ENCODE measurements at regions not wholly inside any gene's neighbourhood (a gene's known extent, or its start where the extent isn't known, plus 50 kb on each side); places are given as distances from the start of the nearest gene placed in this dataset.
"Not testable (repeated sequence)": the region's sequence is repeated elsewhere in the genome, so short reads cannot be mapped to it uniquely, and the experiment has no call there.

GRCh38 chr3:82618594-82618993 lies 857.1 kb upstream of the GBE1 start:
- DNase-seq (ENCODE audit: low read depth), result no peak
- no peak overlapping the region for H3K4me3 ChIP-seq (ENCODE audit: low read length)
- no peak for TF ChIP-seq CTCF (IDR thresholded peaks at IDR 0.05; ENCODE audit: insufficient read depth, low read depth, low read length, missing control alignments)

GRCh38 chr3:82610236-82610635 lies 848.8 kb upstream of the GBE1 start:
- no peak for TF ChIP-seq CTCF (IDR thresholded peaks at IDR 0.05; ENCODE audit: insufficient read depth, low read depth, low read length, missing control alignments)
- peak; percentile 68 for DNase-seq (ENCODE audit: low read depth)

GRCh38 chr3:82607391-82607790 lies 845.9 kb upstream of the GBE1 start:
- no peak for TF ChIP-seq CTCF (IDR thresholded peaks at IDR 0.05; ENCODE audit: insufficient read depth, low read depth, low read length, missing control alignments)
- no peak for DNase-seq (ENCODE audit: low read depth)
- no peak overlapping the region for H3K4me3 ChIP-seq (ENCODE audit: low read length)

More at GRCh38 chr3:82610236-82610635, 848.8 kb upstream of the GBE1 start:
- H3K4me3 ChIP-seq (ENCODE audit: low read length), result no peak overlapping the region

- no peak for TF ChIP-seq CTCF (IDR thresholded peaks at IDR 0.05; ENCODE audit: insufficient read depth, low read depth, low read length, missing control alignments)
- H3K4me3 ChIP-seq (ENCODE audit: low read length), result no peak overlapping the region
- no peak for DNase-seq (ENCODE audit: low read depth)
These were observed 835.4 kb upstream of the GBE1 start for GRCh38 chr3:82596805-82597204.

- no peak overlapping the region for H3K4me3 ChIP-seq (ENCODE audit: low read length)
- DNase-seq (ENCODE audit: low read depth), result no peak
- no peak for TF ChIP-seq CTCF (IDR thresholded peaks at IDR 0.05; ENCODE audit: insufficient read depth, low read depth, low read length, missing control alignments)
These were observed 834.1 kb upstream of the GBE1 start for GRCh38 chr3:82595530-82595929.

- no peak for DNase-seq (ENCODE audit: low read depth)
- TF ChIP-seq CTCF (IDR thresholded peaks at IDR 0.05; ENCODE audit: insufficient read depth, low read depth, low read length, missing control alignments), result no peak
- H3K4me3 ChIP-seq (ENCODE audit: low read length), result no peak overlapping the region
These were observed 825.7 kb upstream of the GBE1 start for GRCh38 chr3:82587174-82587573.

GRCh38 chr3:82586414-82586813 lies 825.0 kb upstream of the GBE1 start:
- peak; percentile 33 for DNase-seq (ENCODE audit: low read depth)
- no peak for TF ChIP-seq CTCF (IDR thresholded peaks at IDR 0.05; ENCODE audit: insufficient read depth, low read depth, low read length, missing control alignments)
- no peak overlapping the region for H3K4me3 ChIP-seq (ENCODE audit: low read length)

GRCh38 chr3:82586002-82586401 lies 824.6 kb upstream of the GBE1 start:
- not testable (repeated sequence) for H3K4me3 ChIP-seq (ENCODE audit: low read length); DNase-seq (ENCODE audit: low read depth)

GRCh38 chr3:82585591-82585990 lies 824.1 kb upstream of the GBE1 start:
- H3K4me3 ChIP-seq (ENCODE audit: low read length); DNase-seq (ENCODE audit: low read depth): not testable (repeated sequence)

GRCh38 chr3:82584861-82585260 lies 823.4 kb upstream of the GBE1 start:
- not testable (repeated sequence) for DNase-seq (ENCODE audit: low read depth); H3K4me3 ChIP-seq (ENCODE audit: low read length)

GRCh38 chr3:82584415-82584814 lies 823.0 kb upstream of the GBE1 start:
- not testable (repeated sequence) for DNase-seq (ENCODE audit: low read depth); H3K4me3 ChIP-seq (ENCODE audit: low read length)

Measured in epithelial cell of esophagus (primary cell).